NCI-H2227 (cell line): ENCODE measurements at regions not wholly inside any gene's neighbourhood (a gene's known extent, or its start where the extent isn't known, plus 50 kb on each side); places are given as distances from the start of the nearest gene placed in this dataset.

Experiments
- DNase-seq: peaks from one replicate; lab custom pipeline; 2025; ENCODE audit not compliant: unreplicated experiment; lab: John Stamatoyannopoulos, UW

DNA sequence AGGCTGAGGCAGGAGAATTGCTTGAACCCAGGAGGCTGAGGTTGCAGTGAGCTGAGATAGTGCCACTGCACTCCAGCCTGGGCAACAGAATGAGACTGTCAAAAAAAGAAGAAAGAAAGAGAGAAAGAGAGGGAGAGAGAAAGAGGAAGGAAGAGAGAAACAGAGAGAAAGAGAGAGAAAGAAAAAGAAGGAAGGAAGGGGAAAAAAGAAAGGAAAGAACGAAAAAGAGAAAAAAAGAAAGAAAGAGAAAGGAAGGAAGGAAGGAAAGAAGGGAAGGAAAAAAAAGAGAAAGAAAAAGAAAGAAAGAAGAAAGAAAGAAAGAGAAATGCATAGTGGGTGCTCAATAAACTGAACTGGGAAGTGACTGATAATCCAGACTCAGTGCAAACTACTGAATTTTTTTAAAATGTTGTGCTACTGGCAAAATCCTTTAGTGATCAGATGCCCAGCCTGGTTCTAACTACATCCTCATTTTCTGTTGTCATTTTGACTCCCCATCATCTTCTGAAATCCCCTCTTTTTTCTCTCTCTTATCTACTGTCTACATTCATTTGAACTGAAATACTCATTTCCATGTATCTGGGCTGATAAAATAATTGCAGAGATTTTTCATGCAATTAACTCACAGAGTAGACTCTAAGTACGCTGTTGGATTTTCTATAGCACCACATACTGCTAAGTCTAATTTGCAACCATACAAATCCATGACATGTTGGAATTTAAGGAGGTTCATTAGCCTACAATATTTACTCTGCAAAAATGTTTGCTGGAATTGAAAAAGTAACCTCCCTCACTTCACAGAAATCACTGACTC lies 85.3 kb upstream of the HIVEP1 start:
- DNase-seq = no peak

DNA sequence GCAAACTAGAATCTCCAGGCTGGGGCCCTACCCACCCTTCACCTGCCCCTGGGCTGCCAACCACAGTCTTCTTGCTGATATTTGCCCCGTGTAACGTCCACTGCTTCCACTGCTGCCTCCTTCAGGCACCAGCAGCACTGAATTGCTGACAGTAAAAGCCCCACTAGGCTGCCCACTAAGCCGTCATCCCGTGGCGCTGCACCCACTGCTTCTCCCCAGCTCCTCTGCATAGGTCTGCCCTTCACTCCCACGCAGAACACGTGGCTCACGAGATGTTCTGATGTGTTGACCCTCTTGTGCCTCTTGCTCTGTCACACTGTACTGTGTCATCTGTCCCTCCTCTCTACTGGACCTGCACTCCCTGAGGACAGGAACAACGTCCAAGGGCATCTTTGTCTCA lies 86.3 kb upstream of the HIVEP1 start:
- DNase-seq = no peak

DNA sequence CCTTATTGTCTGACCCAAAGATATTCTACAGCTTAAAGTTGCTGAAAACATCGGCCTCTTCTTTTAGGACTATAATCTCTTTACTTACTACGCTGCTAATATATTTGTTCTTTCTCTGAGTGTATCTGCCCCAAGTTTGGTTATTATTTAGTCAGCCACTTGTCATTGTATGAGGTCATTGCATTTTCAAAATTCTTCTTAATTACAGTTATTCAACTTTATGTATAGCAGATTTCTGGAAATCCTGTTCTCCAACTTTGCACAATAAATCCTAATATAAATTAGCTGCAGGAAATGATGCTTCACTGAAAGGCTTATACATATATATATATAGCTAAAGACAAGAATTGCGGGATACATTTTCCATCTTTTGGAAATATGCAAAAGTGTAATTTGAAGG lies 88.5 kb upstream of the HIVEP1 start:
- DNase-seq = no peak

DNA sequence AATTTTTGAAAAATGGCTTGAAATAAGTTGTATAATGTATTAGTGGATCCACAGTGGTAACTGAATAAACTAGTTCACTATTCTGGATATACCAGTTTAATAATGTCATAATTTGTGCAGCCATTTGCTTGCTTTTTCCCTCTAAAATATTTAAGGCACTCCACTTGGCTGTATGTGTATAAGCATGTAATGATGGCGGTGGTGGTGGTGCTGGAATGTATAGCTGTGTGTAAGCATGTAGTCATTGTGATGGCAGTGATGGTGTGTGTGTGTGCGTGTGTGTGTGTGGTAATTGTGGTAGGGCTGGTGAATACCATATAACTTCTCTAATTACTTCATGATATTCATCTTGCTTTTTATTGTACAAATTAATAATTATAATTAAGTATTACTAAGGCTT lies 89.2 kb upstream of the HIVEP1 start:
- no peak for DNase-seq

DNA sequence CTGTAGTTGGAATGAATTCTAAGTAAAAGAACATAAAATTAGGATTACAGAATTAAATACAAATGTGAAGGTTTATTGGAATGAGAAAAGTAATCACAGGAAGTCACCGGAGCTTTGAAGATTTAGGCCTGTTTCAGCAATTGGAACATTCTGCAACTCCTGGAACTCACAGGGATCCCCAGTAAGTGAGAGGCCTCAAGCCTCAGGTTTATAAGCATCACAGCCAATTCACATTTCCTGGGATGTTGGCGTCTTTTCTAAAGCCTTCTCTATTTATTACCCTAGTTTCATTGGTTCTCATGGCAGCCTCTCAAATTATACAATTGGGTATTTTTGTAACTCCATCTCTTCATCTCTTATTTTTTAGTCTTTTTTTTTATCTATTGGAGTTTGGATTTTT lies 90.4 kb upstream of the HIVEP1 start:
- no peak for DNase-seq

DNA sequence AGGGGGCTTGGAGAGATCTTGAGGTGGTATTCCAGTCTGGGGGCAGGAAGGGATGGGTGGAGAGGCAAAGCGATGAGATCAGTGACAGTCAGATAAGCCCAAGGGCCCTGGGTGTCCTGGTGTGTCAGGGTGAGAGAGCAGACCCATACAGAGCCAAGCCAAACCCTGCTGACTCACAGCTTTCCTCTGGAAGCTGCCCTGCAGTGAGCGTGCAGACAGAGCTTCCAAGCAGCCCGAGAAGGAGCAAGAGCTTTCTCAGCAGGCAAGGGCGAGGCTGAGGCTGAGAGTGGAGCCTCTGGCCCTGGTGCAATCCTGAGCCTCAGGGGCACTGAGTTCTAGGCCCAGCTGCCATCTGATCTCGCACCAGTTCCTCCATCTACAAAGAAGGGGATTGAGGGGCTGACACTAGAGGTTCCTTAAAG lies 91.1 kb upstream of the HIVEP1 start:
- DNase-seq = no peak

DNA sequence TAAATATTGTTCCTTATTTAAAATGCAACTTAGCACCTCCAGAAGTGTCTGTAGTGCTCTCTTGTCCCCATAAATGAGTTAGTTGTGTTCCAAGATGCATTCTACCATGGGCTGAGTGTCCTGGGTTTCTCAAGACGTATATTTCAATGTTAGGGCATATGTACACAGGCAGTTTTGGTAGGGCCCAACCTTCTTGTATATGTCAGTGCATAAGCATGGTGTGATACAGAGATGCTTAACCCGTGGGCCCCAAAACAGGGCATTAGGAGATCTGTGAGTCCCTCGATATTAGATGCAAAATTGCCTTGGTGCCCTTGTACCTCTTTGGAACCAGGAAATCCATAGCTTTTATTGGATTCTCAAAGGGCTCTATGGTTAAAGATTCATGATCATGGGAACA lies 91.5 kb upstream of the HIVEP1 start:
- DNase-seq = no peak

DNA sequence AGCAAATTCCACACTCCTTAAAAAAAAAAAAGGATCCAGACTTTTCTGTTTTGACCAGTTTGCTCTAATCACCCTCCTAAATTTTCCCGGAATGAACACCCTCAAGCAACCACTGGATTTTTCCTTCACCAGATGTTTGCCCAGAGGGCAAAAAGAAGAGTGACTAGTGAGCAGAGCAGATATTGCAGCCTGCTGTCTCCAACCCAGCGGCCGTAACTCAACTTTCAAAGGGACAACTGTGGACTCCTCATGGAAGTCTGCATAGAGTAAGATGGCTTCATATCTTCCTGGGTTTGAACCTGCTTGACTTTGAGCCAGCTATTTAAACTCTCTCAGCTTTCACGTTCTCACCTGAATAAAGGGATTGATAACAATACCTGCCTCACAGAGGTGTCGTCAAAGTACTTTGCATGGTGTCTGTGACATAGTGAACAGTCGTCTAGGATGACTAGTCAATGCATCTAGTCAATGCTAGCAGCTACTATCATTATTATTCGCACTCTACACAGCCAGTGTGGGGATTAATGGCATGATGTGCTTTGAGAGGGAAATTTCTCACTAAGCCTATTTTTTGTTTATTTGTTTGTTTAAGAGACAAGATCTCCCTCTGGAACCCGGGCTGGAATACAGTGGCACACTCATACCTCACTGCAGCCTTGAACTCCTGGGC lies 92.2 kb upstream of the HIVEP1 start:
- DNase-seq = no peak

DNA sequence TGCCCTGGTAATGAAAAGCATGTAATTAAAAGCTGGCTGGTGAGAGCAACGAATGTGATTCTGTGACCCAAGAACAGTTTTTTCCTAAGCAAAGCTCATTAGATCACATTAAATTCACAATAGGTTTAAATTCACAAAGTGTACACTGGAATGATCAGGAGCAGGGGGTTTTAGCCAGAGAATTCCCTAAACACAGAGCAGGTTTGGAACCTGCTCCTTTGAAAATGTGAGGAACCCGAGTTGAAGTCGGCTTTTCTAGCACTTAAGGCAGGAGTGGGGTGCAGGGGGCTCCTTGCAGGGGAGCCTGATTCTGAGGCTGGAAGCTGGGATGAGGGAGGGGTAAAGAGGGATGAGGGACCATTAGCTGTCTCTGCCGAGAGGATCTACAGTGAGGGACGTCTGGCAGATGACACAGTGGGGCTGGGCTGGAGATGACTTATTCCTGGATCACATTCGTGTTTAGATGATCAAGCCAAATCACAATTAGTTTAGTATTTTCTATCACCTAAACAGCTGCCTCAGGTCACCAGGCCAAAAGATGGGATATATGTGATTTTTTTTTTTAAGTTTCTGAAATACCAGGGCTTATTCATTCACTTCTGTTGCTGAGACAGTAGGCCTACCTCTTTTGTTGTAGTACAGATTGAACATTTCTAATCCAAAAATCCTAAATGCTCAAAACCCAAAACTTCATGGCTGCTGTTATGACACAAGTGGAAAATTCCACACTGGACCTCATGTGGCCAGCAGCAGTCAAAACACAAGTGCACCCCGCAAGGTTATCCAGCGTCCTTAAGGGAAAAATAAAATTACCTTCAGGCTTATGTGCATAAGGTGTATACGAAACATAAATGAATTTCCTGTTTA lies 93.1 kb upstream of the HIVEP1 start:
- no peak for DNase-seq

DNA sequence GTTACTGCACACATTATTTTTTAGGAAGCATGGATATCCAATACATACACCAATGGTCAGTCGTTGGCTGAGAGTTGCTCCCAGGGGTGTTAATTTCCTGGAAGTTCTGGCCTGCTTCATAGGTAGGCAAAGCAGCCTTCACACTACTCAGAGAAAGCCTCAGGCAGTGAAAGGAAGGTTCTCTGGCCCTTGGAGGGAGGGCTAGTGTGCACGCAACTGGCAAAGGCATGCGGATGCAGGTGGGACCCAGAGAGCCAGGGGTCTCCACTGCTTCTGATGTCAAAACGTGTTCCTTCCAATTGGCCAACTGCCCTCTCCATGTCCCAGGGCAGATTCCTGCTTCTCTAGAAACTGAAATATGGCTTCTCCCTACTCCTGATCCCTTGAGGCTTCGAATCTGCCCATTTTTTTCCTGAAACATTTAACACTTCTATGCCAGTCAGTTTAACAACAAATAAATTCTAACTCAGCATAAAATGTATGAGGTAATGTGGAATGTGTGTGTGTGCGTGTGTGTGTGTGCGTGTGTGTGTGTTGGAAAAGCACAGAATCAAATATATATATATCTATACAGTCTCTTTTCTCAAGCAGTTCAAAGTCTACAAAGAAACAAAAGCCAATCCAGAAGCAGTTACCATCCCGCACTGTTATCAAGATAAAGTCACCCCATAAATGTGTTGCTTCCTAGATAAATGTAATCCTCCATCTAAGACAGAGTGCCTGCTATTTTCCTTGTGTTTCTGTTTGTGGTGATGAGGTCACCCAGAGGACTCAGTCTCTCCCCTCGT lies 94.0 kb upstream of the HIVEP1 start:
- peak; percentile 49 for DNase-seq

DNA sequence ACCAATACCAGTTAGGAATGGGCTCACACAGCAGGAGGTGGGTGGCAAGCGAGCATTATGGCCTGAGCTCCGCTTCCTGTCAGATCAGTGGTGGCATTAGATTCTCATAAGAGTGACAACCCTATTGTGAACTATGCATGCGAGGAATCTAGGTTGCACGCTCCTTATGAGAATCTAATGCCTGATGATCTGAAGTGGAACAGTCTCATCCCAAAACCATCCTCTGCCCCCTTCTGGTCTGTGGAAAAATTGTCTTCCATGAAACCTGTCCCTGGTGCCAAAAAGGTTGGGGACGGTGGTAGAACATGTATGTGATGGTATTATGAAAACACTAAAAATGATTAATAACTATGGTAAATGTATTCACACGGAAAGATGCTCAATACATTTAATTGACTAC lies 99.7 kb upstream of the HIVEP1 start:
- no peak for DNase-seq

DNA sequence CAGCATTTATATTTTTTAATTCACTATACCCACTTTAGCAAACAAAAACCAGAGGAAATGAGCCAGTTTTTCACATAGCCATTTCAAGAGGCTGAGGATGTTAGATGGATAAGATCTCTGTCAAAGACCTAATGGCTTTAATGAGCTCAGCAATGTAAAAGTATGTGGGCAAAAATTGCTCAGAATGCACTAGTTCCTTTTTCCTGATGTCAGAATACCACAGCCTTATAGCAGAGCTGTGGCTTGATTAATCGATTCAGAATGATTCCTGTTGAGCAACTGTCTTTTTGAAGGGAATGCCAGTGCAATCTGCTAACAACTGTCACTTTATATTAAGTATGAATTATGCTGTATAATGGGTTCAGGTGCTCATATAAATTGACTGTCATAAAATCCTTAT lies 100.6 kb upstream of the HIVEP1 start:
- DNase-seq = no peak

DNA sequence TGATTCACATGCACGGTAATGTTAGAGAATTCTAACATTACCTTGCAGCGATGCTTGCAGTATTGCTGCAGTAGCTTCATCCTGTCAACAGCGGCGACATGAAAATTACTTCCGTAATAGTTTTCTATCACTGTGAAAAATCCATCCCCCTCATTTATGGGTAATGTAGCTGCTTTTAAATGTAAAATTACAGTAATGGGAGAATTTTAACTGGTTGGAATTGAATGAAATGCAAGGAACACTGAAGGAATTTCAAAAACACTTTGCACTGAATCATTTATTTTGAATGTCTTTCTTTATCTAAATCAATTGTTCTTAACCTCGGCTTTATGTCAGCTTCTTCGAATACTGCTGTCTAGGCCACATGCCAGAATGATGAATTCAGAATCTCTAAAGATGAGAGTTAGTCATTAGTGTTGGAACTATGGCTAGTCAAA lies 102.4 kb upstream of the HIVEP1 start:
- no peak for DNase-seq

DNA sequence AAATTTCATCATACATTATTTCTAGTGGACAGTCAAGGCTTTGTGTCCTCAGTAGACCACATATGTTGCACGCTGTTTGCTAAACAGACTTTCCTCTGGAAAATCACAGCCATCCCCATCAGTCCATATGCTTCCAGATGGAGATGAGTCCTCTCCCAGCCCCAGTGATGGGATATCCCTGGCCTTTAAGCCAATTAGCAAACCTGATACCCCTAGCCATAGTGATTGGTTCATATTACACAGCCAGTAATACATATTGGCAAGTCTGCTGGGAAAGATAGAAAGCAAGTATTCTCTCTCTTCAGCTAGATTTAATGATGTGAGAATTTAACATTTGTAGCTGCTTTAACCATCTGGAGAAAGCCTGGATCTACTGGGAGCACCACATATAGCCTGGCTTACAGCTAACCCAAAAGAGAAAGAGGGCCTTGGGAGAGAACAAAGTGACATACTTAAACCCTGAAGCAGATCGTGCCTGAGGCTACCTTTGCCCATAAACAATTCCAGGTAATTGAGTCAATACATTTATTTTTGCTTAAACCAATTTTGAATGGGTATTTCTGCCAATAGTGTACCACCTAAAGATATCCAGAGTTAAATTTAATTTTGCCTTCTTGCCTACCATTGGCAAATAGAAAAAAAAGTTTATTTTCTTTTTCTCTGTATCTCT lies 103.5 kb upstream of the HIVEP1 start:
- no peak for DNase-seq

DNA sequence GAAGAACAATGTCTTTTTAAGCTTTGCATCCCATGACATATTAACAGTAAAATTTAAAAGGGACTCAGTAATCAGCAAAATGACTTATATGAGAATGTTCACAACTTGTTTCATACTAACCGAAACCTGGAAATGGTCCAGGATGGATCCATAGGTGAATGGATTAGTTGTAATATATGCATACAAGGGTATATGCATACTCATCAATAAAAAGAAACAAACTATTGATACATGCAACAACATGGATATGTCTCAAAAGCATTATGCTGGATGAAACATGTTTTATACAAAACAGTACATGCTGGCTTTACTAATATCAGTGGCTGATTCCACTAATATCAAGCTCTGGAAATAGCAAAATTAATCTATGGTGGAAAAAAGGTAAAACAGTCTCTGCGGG lies 108.5 kb upstream of the HIVEP1 start:
- no peak for DNase-seq

DNA sequence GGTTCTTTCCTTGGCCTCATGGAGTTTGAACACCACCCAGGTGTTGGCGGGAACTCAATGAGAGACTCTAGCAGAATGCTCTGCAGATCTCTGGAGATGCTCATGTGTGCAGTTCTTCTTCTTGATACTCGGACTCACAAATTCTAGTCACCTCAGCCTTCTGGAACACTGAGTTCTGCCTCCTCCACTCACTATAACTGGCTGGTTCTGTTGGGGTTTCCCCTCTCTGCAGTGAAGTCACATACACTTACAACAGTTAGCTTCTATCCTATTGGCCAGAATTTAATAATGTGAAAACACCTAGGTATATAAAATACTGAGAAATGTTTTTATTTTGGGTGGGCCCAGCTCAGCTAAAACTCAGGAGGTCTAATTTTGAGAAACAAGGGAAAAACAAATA lies 109.6 kb upstream of the HIVEP1 start:
- no peak for DNase-seq

DNA sequence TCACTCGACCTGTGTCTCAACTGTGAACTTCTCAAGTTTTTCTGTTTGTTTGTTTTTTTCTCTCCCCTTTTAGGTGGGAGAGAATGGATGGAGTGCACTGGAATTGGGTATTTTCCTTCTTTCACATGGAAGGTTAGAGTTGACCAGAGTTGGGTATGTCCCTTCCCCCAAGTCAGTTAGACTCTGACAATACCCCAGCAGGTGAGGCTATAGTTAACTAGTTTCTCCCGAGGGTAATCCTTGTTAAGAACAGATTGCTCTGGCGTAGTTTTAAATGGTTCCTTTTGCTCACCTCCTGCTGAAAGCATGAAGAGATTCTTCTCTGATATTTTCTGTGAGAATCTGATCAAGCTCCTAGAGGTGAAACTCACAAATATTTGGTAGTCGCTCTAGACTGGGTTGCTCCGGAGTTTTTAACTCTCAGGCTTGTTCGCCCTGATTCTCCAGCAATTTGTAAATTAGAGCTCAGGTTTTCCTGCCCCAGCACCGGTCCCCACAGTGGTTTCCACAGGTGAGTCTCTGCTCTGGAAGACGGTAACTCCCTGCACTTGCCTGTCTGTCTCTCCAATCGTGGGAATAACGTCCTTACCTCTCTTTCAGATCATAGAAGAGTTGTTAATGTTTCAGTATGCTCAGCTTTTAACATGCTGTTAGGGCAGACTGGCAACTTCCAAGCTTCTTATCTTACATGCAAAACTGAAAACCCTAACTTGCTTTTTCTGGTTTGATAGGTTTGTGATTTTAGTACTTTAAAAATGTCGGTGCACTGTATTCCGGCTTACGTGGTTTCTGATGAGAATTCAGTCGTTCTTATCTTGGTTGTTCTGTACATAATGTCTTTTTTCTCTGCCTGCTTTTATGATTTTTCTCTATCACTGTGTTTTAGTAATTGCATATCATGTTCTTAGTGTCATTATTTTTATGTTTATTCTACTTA lies 111.2 kb upstream of the HIVEP1 start:
- no peak for DNase-seq

DNA sequence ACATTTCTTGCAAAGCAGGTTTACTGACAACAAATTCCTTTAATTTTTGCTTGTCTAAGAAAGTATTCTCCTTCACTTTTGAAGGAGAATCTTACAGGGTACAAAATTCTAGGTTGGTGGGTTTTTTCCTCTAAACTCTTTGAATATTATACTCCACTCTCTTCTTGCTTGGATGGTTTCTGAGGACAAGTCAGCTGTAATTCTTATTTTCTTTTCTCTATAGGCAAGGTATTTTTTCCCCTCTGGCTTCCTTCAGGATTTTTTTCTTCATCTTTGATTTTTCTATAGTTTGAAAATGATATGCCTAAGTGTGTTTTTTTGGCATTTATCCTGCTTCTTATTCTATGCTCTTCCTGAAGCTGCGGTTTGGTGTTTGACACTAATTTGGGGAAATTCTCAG lies 112.5 kb upstream of the HIVEP1 start:
- no peak for DNase-seq

DNA sequence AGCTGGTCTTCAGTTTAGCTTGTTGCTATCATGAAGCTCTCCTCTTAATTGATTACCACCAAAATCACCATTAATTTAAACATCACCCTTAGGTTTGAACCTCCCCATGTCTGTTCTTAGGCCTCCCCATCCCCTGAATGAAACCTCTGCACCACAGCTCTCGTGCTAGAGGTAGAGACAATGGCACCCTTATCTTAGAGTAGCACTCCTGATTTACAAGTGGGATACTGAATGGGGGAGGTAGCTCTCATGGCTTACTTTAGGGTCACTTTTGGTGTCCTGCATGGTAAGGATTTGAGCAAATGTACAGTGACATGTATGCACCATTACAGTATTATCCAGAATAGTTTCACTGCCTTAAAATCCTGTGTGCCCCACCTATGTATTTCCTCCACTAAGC lies 115.6 kb upstream of the ADTRP start:
- no peak for DNase-seq
